ELR (cell line): ENCODE measurements at regions not wholly inside any gene's neighbourhood (a gene's known extent, or its start where the extent isn't known, plus 50 kb on each side); places are given as distances from the start of the nearest gene placed in this dataset.
"Not testable (repeated sequence)": the region's sequence is repeated elsewhere in the genome, so short reads cannot be mapped to it uniquely, and the experiment has no call there.

ENCODE experiments used
- DNase-seq: peaks from one replicate; pipeline ENCODE4 v3.0.0-alpha.2; 2015; ENCODE audit warnings: low read depth

- no peak for DNase-seq
These were observed 477.8 kb downstream of the BRD1 start for GRCh38 chr22:49349841-49350381.

- no peak for DNase-seq
These were observed 478.4 kb downstream of the BRD1 start for GRCh38 chr22:49349181-49349835.

GRCh38 chr22:49348631-49349030, 479.0 kb downstream of the BRD1 start:
- no peak for DNase-seq

GRCh38 chr22:49347376-49347775, 480.3 kb downstream of the BRD1 start:
- DNase-seq: no peak

GRCh38 chr22:49345896-49346295, 481.8 kb downstream of the BRD1 start:
- no peak for DNase-seq

GRCh38 chr22:49344656-49345055, 483.0 kb downstream of the BRD1 start:
- no peak for DNase-seq

- DNase-seq: no peak
These were observed 483.5 kb downstream of the BRD1 start for GRCh38 chr22:49344161-49344560.

- DNase-seq: no peak
These were observed 487.3 kb downstream of the BRD1 start for GRCh38 chr22:49340406-49340805.

- not testable (repeated sequence) for DNase-seq
These were observed 491.2 kb downstream of the BRD1 start for GRCh38 chr22:49336483-49336882.

GRCh38 chr22:49334976-49335375, 492.7 kb downstream of the BRD1 start:
- DNase-seq: no peak

- DNase-seq: no peak
These were observed 493.3 kb downstream of the BRD1 start for GRCh38 chr22:49334449-49334789.

GRCh38 chr22:49333206-49333605, 494.5 kb downstream of the BRD1 start:
- no peak for DNase-seq

GRCh38 chr22:49332691-49333090, 495.0 kb downstream of the BRD1 start:
- DNase-seq: no peak

- DNase-seq: no peak
These were observed 495.8 kb downstream of the BRD1 start for GRCh38 chr22:49331878-49332277.

- DNase-seq: no peak
These were observed 496.4 kb downstream of the BRD1 start for GRCh38 chr22:49331223-49331815.

- no peak for DNase-seq
These were observed 497.1 kb downstream of the BRD1 start for GRCh38 chr22:49330421-49331222.

GRCh38 chr22:49329636-49330035, 498.0 kb downstream of the BRD1 start:
- DNase-seq: no peak

- no peak for DNase-seq
These were observed 498.9 kb downstream of the BRD1 start for GRCh38 chr22:49328630-49329405.

GRCh38 chr22:49328118-49328475, 499.6 kb downstream of the BRD1 start:
- no peak for DNase-seq

GRCh38 chr22:49327411-49328117, 500.1 kb downstream of the BRD1 start:
- DNase-seq: no peak

- DNase-seq: no peak
These were observed 501.1 kb downstream of the BRD1 start for GRCh38 chr22:49326558-49326957.
